Activated T-cell treated with anti-CD3 and anti-CD28 coated beads, Interleukin-2, amount 50 U/mL, for 72 hours (primary cell): ENCODE measurements at regions not wholly inside any gene's neighbourhood (a gene's known extent, or its start where the extent isn't known, plus 50 kb on each side); places are given as distances from the start of the nearest gene placed in this dataset.

Experiments
- ATAC-seq, 2 donors: fragments of 150-1000 bp; cut with Tn5 transposase; replicated peaks in 1 of 2; 2 replicates each; pipeline ENCODE4 v1.10.0; 2021; ENCODE audit warnings: moderate library complexity in 2 of 2, mild to moderate bottlenecking in 1 of 2
- DNase-seq, 2 donors: peaks; one replicate each; pipeline ENCODE4 v3.0.0; 2021 to 2022; ENCODE audit warnings: mixed read lengths in 1 of 2
- H3K27ac Mint-ChIP-seq: one replicate; pipeline ENCODE4 v1.8.0; 2022; ENCODE audit warnings: mild to moderate bottlenecking, moderate library complexity, mixed read lengths
- H3K27me3 Mint-ChIP-seq: one replicate; pipeline ENCODE4 v1.8.0; 2022; ENCODE audit warnings: low read depth, mixed read lengths
- H3K36me3 Mint-ChIP-seq, 2 donors: one replicate each; pipeline ENCODE4 v1.8.0; 2022; ENCODE audit warnings: mixed read lengths in 2 of 2, mild to moderate bottlenecking in 1 of 2; ENCODE audit not compliant: insufficient read depth in 2 of 2
- H3K4me1 Mint-ChIP-seq: one replicate; pipeline ENCODE4 v1.8.0; 2022; ENCODE audit warnings: low read depth, mixed read lengths
- H3K4me3 Mint-ChIP-seq, 2 donors: one replicate each; pipeline ENCODE4 v1.8.0; 2022; ENCODE audit warnings: mild to moderate bottlenecking in 2 of 2, mixed read lengths in 2 of 2, moderate library complexity in 2 of 2
- H3K9me3 Mint-ChIP-seq, 2 donors: one replicate each; pipeline ENCODE4 v1.8.0; 2022; ENCODE audit warnings: mixed read lengths in 2 of 2

- H3K9me3 Mint-ChIP-seq = peaks cover 7 to 11% of the 10 kb centered on the region in 2 donors
- H3K36me3 Mint-ChIP-seq = no peaks in the 10 kb centered on the region
- no peaks in the 10 kb centered on the region for H3K4me1 Mint-ChIP-seq
- no peak for DNase-seq
- ATAC-seq = no peak
- H3K4me3 Mint-ChIP-seq = no peak overlapping the region
- no peaks in the 10 kb centered on the region for H3K27me3 Mint-ChIP-seq
- no peak overlapping the region for H3K27ac Mint-ChIP-seq
Measured at GRCh38 chr1:102365071-102365470, 368.3 kb upstream of the OLFM3 start.

DNA sequence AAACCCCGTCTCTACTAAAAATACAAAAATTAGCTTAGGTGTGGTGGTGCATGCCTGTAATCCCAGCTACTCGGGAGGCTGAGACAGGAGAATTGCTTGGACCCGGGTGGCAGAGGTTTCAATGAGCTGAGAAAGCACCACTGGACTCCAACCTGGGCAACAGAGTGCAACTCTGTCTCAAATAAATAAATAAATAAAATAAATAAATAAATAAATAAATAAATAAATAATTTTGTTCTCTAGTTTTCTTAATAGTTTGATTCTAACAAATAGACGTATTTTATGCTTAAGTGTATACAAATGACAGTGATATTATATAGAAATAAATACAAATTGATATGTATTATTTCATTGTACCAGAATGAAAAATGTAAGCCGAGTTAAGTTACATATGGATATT, 339.9 kb upstream of the OLFM3 start:
- Mint-ChIP-seq H3K9me3 (no peaks in the 10 kb centered on the region), H3K4me1 (no peaks in the 10 kb centered on the region), H3K36me3 (no peaks in the 10 kb centered on the region), H3K4me3 (no peak overlapping the region), H3K27ac (no peak overlapping the region), H3K27me3 (no peaks in the 10 kb centered on the region)
- DNase-seq = no peak
- no peak for ATAC-seq

- Mint-ChIP-seq H3K4me1 (no peaks in the 10 kb centered on the region), H3K36me3 (no peaks in the 10 kb centered on the region), H3K4me3 (no peak overlapping the region), H3K27me3 (no peaks in the 10 kb centered on the region), H3K9me3 (peaks cover 3% of the 10 kb centered on the region in 2 donors), H3K27ac (no peak overlapping the region)
- DNase-seq (no peak), ATAC-seq (no peak)
Measured at GRCh38 chr1:102318104-102318806, 321.5 kb upstream of the OLFM3 start.

DNA sequence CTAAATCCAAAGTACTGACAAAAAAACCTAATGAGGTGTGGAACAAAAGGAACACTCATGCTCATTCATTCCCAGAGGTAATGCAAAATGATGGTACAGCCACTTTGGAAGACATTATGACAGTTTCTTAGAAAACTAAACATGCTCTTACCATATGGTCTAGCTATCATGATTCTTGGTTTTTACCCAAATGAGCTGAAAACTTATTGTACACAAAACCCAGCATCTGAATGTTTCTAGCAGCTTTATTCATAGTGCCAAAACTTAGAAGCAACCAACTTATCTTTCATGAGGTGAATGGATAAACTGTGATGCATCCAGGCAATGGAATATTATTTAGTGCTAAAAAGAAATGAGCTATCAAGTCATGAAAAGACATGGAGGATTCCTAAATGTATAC, 318.4 kb upstream of the OLFM3 start:
- Mint-ChIP-seq H3K9me3 (peaks cover 3% of the 10 kb centered on the region in 2 donors), H3K27me3 (no peaks in the 10 kb centered on the region), H3K4me3 (no peak overlapping the region), H3K27ac (no peak overlapping the region), H3K36me3 (no peaks in the 10 kb centered on the region), H3K4me1 (no peaks in the 10 kb centered on the region)
- DNase-seq (no peak), ATAC-seq (no peak)

- Mint-ChIP-seq H3K4me1 (no peaks in the 10 kb centered on the region), H3K27ac (no peak overlapping the region), H3K27me3 (no peaks in the 10 kb centered on the region), H3K4me3 (no peak overlapping the region), H3K9me3 (peaks cover 5 to 16% of the 10 kb centered on the region in 2 donors), H3K36me3 (no peaks in the 10 kb centered on the region)
- DNase-seq = no peak
- ATAC-seq = no peak
Measured at GRCh38 chr1:102296116-102296515, 299.4 kb upstream of the OLFM3 start.

DNA sequence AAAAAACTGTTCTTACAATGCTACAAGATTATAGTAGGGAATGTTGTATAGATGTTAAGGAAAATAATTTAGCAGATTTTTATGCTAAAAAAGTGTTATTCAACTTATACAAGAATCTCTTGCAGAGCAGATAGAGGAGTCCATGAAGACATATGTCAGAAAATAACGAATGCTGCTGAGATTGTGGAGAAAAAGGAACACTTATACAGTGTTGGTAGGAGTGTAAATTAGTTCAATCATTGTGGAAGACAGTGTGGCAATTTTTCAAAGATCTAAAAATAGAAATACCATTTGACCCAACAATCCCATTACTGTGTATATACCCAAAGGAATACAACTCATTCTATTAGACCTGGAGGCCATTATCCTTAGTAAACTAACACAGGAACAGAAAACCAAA, 286.2 kb upstream of the OLFM3 start:
- Mint-ChIP-seq H3K27ac (no peak overlapping the region), H3K36me3 (peaks cover 2% of the 10 kb centered on the region in 2 donors), H3K4me1 (no peaks in the 10 kb centered on the region), H3K9me3 (peaks cover 7 to 8% of the 10 kb centered on the region in 2 donors), H3K27me3 (no peaks in the 10 kb centered on the region), H3K4me3 (no peak overlapping the region)
- DNase-seq (no peak), ATAC-seq (no peak)

GRCh38 chr1:102262994-102263393, 266.3 kb upstream of the OLFM3 start:
- ATAC-seq (no peak), DNase-seq (no peak)

GRCh38 chr1:102252731-102253505, 256.2 kb upstream of the OLFM3 start:
- Mint-ChIP-seq H3K27me3 (no peaks in the 10 kb centered on the region), H3K27ac (no peak overlapping the region), H3K4me3 (no peak overlapping the region), H3K9me3 (peaks cover 0 to 6% of the 10 kb centered on the region in 2 donors), H3K4me1 (no peaks in the 10 kb centered on the region), H3K36me3 (no peaks in the 10 kb centered on the region)
- ATAC-seq (no peak), DNase-seq (no peak)

More at GRCh38 chr1:102262994-102263393, 266.3 kb upstream of the OLFM3 start:
- H3K27me3 Mint-ChIP-seq = no peaks in the 10 kb centered on the region
- H3K27ac Mint-ChIP-seq = no peak overlapping the region
- no peak overlapping the region for H3K4me3 Mint-ChIP-seq
- no peaks in the 10 kb centered on the region for H3K36me3 Mint-ChIP-seq
- H3K4me1 Mint-ChIP-seq = no peaks in the 10 kb centered on the region
- H3K9me3 Mint-ChIP-seq = peaks cover 0 to 3% of the 10 kb centered on the region in 2 donors

GRCh38 chr1:102241431-102242338, 245.0 kb upstream of the OLFM3 start:
- Mint-ChIP-seq H3K4me3 (no peak overlapping the region), H3K27me3 (no peaks in the 10 kb centered on the region), H3K27ac (no peak overlapping the region), H3K9me3 (peaks cover 0 to 2% of the 10 kb centered on the region in 2 donors), H3K4me1 (no peaks in the 10 kb centered on the region), H3K36me3 (no peaks in the 10 kb centered on the region)
- DNase-seq = no peak
- ATAC-seq = no peak

DNA sequence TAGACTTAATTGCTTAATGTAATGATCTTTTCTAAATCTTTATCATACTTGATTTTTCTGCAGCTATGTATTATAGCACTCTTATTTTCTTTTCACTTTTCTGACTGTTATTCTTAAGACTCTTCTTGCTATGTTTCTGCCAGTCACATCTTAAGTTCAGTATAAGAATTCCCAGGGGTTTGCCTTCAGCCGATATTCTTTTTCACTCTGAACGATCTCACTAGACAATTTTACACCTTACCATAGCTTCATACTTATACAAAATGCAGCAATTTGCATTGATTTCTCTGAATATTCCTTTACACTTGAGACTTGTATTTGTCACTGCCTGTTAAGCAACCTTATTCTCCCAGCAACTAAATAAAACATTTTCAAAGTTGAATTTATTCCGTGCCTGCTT, 242.5 kb upstream of the OLFM3 start:
- Mint-ChIP-seq H3K4me3 (no peak overlapping the region), H3K36me3 (no peaks in the 10 kb centered on the region), H3K4me1 (no peaks in the 10 kb centered on the region), H3K27ac (no peak overlapping the region), H3K9me3 (peaks cover 0 to 4% of the 10 kb centered on the region in 2 donors), H3K27me3 (no peaks in the 10 kb centered on the region)
- ATAC-seq (no peak), DNase-seq (no peak)

DNA sequence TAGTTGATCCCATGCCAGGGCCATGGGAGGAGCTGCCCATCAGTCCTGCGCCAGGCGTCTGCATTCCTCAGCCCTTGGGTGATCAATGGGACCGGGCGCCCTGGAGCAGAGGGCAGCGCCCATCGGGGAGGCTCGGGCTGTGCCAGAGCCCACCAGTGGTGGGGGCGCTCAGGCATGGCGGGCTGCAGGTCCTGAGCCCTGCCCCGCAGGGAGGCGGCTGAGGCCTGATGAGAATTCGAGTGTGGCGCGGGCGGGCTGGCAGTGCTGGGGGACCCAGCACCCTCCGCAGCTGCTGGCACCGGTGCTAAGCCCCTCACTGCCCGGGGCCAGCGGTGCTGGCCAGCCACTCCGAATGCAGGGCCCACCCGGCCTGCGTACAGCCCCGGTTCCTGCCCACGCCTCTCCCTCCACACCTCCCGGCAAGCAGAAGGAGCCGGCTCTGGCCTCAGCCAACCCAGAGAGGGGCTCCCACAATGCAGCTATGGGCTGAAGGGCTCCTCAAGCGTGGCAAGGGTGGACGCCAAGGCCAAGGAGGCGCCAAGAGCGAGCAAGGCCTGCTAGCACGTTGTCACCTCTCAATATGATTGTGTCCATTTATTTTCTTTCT, 238.1 kb upstream of the OLFM3 start:
- H3K27ac Mint-ChIP-seq = no peak overlapping the region

DNA sequence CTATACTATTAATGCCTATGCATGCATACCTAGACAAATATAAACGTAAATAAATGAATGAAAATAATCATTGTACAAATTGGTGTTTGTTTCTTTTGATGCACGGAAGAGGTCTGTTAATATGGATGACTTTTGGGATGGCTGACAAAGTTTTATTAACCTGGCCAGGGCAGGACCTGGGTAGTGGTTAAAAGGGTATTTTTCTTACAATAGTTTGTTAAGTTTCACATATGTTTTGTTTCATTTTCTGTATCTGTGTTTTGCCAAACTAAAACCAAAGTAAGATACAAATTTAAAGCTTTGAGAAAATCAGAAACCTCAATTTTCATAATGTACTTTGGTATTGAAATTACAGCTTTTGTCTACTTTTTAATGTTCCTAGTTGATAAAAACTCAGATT, 222.7 kb upstream of the OLFM3 start:
- no peaks in the 10 kb centered on the region for H3K36me3 Mint-ChIP-seq
- DNase-seq (no peak), ATAC-seq (no peak)
- no peaks in the 10 kb centered on the region for H3K27me3 Mint-ChIP-seq
- H3K4me3 Mint-ChIP-seq = no peak overlapping the region
- H3K4me1 Mint-ChIP-seq = no peaks in the 10 kb centered on the region
- H3K27ac Mint-ChIP-seq = no peak overlapping the region
- peaks cover 0 to 6% of the 10 kb centered on the region in 2 donors for H3K9me3 Mint-ChIP-seq

More for the DNA sequence above, 238.1 kb upstream of the OLFM3 start:
- ATAC-seq (no peak), DNase-seq (no peak)
- Mint-ChIP-seq H3K4me1 (no peaks in the 10 kb centered on the region), H3K4me3 (no peak overlapping the region), H3K9me3 (peaks cover 1 to 2% of the 10 kb centered on the region in 2 donors), H3K36me3 (no peaks in the 10 kb centered on the region), H3K27me3 (no peaks in the 10 kb centered on the region)
